Spleen (tissue), 11 donors: ENCODE measurements at regions not wholly inside any gene's neighbourhood (a gene's known extent, or its start where the extent isn't known, plus 50 kb on each side); places are given as distances from the start of the nearest gene placed in this dataset.

ENCODE experiments used
- DNase-seq: peaks from one replicate; pipeline ENCODE4 v3.0.0-alpha.2; 2020
- H3K27ac ChIP-seq, 8 donors: fragments of 200-600 bp; sonication (generic) in 7 of 8; 1 replicate in 4 of 8; 2 replicates in 4 of 8; pipeline versions ENCODE4 v1.5.0 to v1.8.0; 2016 to 2021; ENCODE audit warnings: inconsistent platforms in 4 of 8, mild to moderate bottlenecking in 4 of 8, moderate library complexity in 1 of 8
- H3K27me3 ChIP-seq, 7 donors: fragments of 200-600 bp; sonication (generic) in 6 of 7; replicated peaks in 1 of 7; 1 replicate in 4 of 7; 2 replicates in 3 of 7; pipeline versions ENCODE4 v1.5.0 to v1.8.0; 2016 to 2021; ENCODE audit warnings: inconsistent platforms in 3 of 7, mild to moderate bottlenecking in 1 of 7
- H3K36me3 ChIP-seq, 6 donors: fragments of 200-600 bp; sonication (generic) in 5 of 6; 1 replicate in 4 of 6; 2 replicates in 2 of 6; pipeline versions ENCODE4 v1.5.0 to v1.8.0; 2016 to 2021; ENCODE audit warnings: inconsistent platforms in 2 of 6
- H3K4me1 ChIP-seq, 6 donors: fragments of 200-600 bp; sonication (generic) in 5 of 6; 1 replicate in 3 of 6; 2 replicates in 3 of 6; pipeline versions ENCODE4 v1.5.0 to v1.8.0; 2016 to 2021; ENCODE audit warnings: inconsistent platforms in 3 of 6
- H3K4me3 ChIP-seq, 8 donors: fragments of 200-600 bp; sonication (generic) in 7 of 8; 1 replicate in 4 of 8; 2 replicates in 4 of 8; pipeline versions ENCODE4 v1.5.0 to v1.8.0; 2016 to 2021; ENCODE audit warnings: inconsistent platforms in 4 of 8, mild to moderate bottlenecking in 4 of 8, moderate library complexity in 2 of 8
- H3K9me3 ChIP-seq, 8 donors: fragments of 200-600 bp; sonication (generic) in 7 of 8; 1 replicate in 4 of 8; 2 replicates in 4 of 8; pipeline versions ENCODE4 v1.5.0 to v1.8.0; 2016 to 2021; ENCODE audit warnings: inconsistent platforms in 4 of 8
- POLR2A ChIP-seq, 3 donors: fragments of 450-650 bp; IDR thresholded peaks; one replicate each; pipeline ENCODE4 v1.5.1; 2017; ENCODE audit warnings: antibody characterized with exemption in 3 of 3, mild to moderate bottlenecking in 1 of 3
- POLR2AphosphoS5 ChIP-seq, 3 donors: sonication (generic); formaldehyde crosslinking; IDR thresholded peaks; one replicate each; pipeline ENCODE4 v1.5.1; 2017; ENCODE audit warnings: antibody characterized with exemption in 3 of 3
- whole genome bisulfite sequencing, 5 donors: extraction: QIAGEN DNeasy Blood & Tissue Kit in 3 of 5; methylation state at CpG; one replicate each; pipeline versions ENCODE4 v1.1.5 to v1.1.7; 2013 to 2018; 5-methylcytosine and 5-hydroxymethylcytosine counted together
- intact Hi-C: fragments of 100-400 bp; cut with DNase I; formaldehyde crosslinking; loops from one replicate; pipeline ENCODE4 v1.15.0; 2023; ENCODE audit warnings: low total_unique reads
- TF ChIP-seq, protein P1 (sequence below), 11 experiments: fragments of 200-600 bp in 7 of 11; fragments of 450-650 bp in 4 of 11; sonication (generic) in 4 of 11; IDR thresholded peaks in 8 of 11; conservative IDR thresholded peaks in 3 of 11; 1 replicate in 7 of 11; 2 replicates in 4 of 11; pipeline versions ENCODE4 v1.4.0 to v1.8.0; 2016 to 2021; ENCODE audit warnings: antibody characterized with exemption in 11 of 11, inconsistent platforms in 4 of 11, mild to moderate bottlenecking in 1 of 11
- donor health status: healthy with polysubstance abuse.
- donor health status: DM: no; HTN: no; CAD: no; lungs with moderate emphysema.
- donor health status: DM: no; HTN: no; CAD: no.
- donor health status: Bipolar disorder and iron deficiency.
- donor health status: healthy.
- donor health status: DM: no; HTN: no; CAD: no.
- donor health status: DM: yes; HTN: yes; CAD: no.

GRCh38 chr2:67311536-67311935 is 85.6 kb upstream of the ETAA1 start:
- WGBS, 5 donors: 50 to 73% (median 55%) methylated on average over 2 of the region's 2 CpGs
- H3K36me3 ChIP-seq: no peaks in the 10 kb centered on the region
- DNase-seq: no peak
- intact Hi-C loops: no loop called here
- no peak overlapping the region for H3K4me3 ChIP-seq
- no peaks in the 10 kb centered on the region for H3K4me1 ChIP-seq
- H3K27ac ChIP-seq: no peak overlapping the region
- TF ChIP-seq POLR2A (IDR thresholded peaks at IDR 0.05): no peak
- TF ChIP-seq POLR2AphosphoS5 (IDR thresholded peaks at IDR 0.05): no peak
- TF ChIP-seq, protein P1, sequence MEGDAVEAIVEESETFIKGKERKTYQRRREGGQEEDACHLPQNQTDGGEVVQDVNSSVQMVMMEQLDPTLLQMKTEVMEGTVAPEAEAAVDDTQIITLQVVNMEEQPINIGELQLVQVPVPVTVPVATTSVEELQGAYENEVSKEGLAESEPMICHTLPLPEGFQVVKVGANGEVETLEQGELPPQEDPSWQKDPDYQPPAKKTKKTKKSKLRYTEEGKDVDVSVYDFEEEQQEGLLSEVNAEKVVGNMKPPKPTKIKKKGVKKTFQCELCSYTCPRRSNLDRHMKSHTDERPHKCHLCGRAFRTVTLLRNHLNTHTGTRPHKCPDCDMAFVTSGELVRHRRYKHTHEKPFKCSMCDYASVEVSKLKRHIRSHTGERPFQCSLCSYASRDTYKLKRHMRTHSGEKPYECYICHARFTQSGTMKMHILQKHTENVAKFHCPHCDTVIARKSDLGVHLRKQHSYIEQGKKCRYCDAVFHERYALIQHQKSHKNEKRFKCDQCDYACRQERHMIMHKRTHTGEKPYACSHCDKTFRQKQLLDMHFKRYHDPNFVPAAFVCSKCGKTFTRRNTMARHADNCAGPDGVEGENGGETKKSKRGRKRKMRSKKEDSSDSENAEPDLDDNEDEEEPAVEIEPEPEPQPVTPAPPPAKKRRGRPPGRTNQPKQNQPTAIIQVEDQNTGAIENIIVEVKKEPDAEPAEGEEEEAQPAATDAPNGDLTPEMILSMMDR (IDR thresholded peaks at IDR 0.05 in 8 of 11, conservative IDR thresholded peaks at IDR 0.05 in 3 of 11): no peak
- H3K9me3 ChIP-seq: no peaks in the 10 kb centered on the region
- no peaks in the 10 kb centered on the region for H3K27me3 ChIP-seq

GRCh38 chr2:67312871-67313270 is 84.3 kb upstream of the ETAA1 start:
- TF ChIP-seq POLR2AphosphoS5 (IDR thresholded peaks at IDR 0.05) (no peak), POLR2A (IDR thresholded peaks at IDR 0.05) (no peak)
- TF ChIP-seq, protein P1 (IDR thresholded peaks at IDR 0.05 in 8 of 11, conservative IDR thresholded peaks at IDR 0.05 in 3 of 11): no peak
- Histone ChIP-seq H3K9me3 (no peaks in the 10 kb centered on the region), H3K27me3 (no peaks in the 10 kb centered on the region), H3K36me3 (no peaks in the 10 kb centered on the region), H3K27ac (no peak overlapping the region), H3K4me1 (no peaks in the 10 kb centered on the region), H3K4me3 (no peak overlapping the region)
- WGBS, 5 donors: 50 to 94% (median 93%) methylated on average over 1 of the region's 1 CpG
- intact Hi-C loops: no loop called here
- no peak for DNase-seq

GRCh38 chr2:67313536-67313935 is 83.6 kb upstream of the ETAA1 start:
- DNase-seq: no peak
- H3K4me3 ChIP-seq: no peak overlapping the region
- intact Hi-C loops: no loop called here
- TF ChIP-seq POLR2AphosphoS5 (IDR thresholded peaks at IDR 0.05): no peak
- no peak for TF ChIP-seq POLR2A (IDR thresholded peaks at IDR 0.05)
- TF ChIP-seq, protein P1 (IDR thresholded peaks at IDR 0.05 in 8 of 11, conservative IDR thresholded peaks at IDR 0.05 in 3 of 11): no peak
- no peaks in the 10 kb centered on the region for H3K27me3 ChIP-seq
- no peak overlapping the region for H3K27ac ChIP-seq
- H3K4me1 ChIP-seq: no peaks in the 10 kb centered on the region
- H3K9me3 ChIP-seq: no peaks in the 10 kb centered on the region
- H3K36me3 ChIP-seq: no peaks in the 10 kb centered on the region
- 69 to 89% (median 75%) methylated on average over 1 of the region's 1 CpG for WGBS, 5 donors

- no peaks in the 10 kb centered on the region for H3K36me3 ChIP-seq
- H3K27ac ChIP-seq: no peak overlapping the region
- TF ChIP-seq POLR2A (IDR thresholded peaks at IDR 0.05) (no peak), POLR2AphosphoS5 (IDR thresholded peaks at IDR 0.05) (no peak)
- TF ChIP-seq, protein P1 (IDR thresholded peaks at IDR 0.05 in 8 of 11, conservative IDR thresholded peaks at IDR 0.05 in 3 of 11): no peak
- intact Hi-C loops: no loop called here
- no peaks in the 10 kb centered on the region for H3K4me1 ChIP-seq
- WGBS, 5 donors: 89 to 100% (median 95%) methylated on average over 1 of the region's 1 CpG
- no peak overlapping the region for H3K4me3 ChIP-seq
- no peaks in the 10 kb centered on the region for H3K9me3 ChIP-seq
- no peak for DNase-seq
- no peaks in the 10 kb centered on the region for H3K27me3 ChIP-seq
These were observed 79.1 kb upstream of the ETAA1 start for GRCh38 chr2:67318031-67318430.
